COLO829 (cell line): ENCODE measurements at regions not wholly inside any gene's neighbourhood (a gene's known extent, or its start where the extent isn't known, plus 50 kb on each side); places are given as distances from the start of the nearest gene placed in this dataset.

ENCODE experiments used
- DNase-seq: peaks from one replicate; pipeline ENCODE4 v3.0.0; 2012; ENCODE audit warnings: low spot score

- DNase-seq = no peak
Measured at GRCh38 chr17:56096026-56096810, 57.1 kb upstream of the ANKFN1 start.

DNA sequence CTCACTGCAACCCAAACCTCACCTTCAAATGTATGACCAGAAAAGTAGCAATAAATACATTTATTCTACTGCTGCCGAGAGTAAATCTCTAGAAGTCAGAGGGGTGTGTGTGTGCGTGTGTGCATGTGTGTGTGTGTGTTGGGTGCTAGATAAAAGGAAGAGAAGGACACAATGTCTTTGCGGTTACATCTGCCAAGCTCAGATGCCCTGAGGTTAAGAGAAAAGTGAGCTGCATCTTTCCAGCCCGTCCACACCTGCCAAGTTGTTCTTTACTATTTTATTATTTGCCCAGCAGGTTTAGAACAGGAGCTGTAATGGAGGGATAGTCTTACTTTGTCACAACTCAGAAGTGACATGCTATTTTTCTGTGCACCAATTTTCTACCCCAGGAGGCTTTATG is 54.5 kb upstream of the ANKFN1 start:
- DNase-seq = no peak

GRCh38 chr17:56099649-56100048 is 53.6 kb upstream of the ANKFN1 start:
- no peak for DNase-seq
